ENCODE measurements at regions not wholly inside any gene's neighbourhood (a gene's known extent, or its start where the extent isn't known, plus 50 kb on each side); places are given as distances from the start of the nearest gene placed in this dataset.

DNA sequence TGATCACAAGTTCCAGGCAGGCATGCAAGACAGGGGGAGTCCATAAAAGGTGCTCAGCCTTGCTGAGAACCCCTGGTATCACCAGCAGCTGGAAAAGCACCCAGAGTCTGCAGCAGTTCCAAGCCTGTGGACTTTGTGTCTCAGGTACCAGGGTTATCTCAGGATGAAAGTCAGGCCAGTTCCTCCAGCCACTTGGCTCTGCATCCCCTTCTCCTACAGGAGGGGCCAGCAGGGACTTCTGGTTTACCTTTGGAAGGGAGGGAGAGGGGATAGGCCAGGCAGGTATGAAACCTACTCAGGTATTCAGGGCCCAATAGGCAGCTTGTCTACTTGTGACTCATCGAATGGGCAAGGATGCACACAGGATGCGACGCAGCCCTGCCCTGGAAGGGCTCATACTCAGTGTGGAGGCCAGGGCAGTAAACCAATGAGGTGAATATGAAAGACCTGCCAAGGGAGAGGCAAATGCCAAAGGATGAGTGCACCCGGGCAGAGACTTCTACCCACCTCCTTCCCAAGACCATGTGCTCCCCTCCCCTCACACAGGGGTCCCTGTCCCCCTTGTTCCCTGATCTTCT lies 148.2 kb downstream of the SLC38A6 start:
- no peak for DNase-seq

DNA sequence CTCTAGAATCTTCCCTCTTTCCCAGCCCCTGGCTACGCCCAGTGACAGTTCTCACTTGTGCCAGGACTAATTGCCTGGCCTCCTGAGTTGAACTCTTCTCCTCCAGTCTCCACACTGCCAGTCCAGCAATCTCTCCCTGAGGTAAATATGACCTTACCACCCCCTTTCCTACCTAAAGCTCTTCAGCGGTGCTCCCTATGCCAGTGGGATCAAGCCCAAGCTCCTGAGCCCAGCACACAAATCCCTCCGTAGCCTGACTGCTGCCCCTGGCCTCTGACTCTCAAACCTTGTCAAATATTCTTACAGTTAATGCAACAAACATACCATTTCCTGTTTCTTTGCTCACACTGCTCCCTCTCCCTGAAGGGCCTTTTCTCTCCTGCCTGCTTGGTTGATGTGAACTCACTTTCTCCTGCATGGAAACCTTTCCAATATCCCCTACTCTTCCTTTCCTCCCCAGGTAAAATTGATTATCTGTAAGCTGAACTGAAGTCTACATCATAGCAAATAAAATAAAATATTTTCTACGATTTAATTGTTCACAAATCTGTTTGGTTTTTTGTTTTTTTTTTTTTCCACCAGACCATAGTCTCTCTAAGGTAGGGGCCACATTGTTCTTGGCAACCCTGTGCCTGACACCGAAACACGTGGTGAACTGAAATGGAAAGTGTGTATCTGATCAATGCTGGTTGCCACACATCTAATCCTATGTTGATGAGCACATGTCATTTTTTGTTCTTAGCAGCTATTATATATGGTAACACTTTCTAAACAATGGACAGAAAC lies 147.5 kb downstream of the SLC38A6 start:
- no peak for DNase-seq

DNA sequence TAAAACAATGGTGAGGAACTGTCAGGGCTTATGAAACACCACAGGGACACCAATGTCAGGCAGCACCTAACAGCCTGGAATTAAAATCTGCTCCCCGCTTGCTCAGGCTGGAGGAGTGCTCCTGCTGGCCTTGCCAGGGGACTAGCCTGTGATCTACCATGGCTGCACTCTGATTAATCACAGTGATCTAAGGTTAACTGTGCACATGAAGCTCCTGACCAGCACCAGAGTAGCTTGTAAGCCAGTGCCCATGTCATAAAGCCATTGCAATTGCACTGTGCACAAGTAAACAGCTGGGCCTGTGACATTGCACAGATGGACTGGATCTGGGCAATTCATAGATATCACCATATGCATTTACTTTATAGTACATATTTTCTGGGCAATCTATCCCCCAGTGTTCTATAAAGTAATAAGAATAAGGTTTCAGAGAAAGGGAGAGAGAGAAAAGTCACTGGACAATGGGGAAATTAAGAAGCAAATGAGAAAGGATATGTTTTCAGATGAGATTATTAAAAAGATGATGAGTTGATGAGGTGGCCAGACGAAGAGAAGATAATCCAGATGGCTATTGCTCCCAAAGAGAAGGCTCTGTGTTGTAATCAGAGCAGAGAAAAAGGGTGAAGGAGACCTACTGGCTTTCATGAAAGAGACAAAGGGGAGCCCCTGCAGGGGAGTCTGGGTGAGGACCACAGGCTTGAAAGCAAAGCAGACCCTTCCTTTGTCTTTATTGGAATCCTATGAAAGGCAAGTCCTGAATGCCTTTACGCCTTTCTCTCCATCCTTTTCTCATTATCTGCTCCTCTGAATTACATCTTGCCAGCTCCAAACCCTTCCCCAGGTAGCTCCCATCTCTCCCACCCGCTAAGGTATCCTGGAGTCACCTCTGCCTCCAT lies 145.8 kb downstream of the SLC38A6 start:
- DNase-seq = no peak

DNA sequence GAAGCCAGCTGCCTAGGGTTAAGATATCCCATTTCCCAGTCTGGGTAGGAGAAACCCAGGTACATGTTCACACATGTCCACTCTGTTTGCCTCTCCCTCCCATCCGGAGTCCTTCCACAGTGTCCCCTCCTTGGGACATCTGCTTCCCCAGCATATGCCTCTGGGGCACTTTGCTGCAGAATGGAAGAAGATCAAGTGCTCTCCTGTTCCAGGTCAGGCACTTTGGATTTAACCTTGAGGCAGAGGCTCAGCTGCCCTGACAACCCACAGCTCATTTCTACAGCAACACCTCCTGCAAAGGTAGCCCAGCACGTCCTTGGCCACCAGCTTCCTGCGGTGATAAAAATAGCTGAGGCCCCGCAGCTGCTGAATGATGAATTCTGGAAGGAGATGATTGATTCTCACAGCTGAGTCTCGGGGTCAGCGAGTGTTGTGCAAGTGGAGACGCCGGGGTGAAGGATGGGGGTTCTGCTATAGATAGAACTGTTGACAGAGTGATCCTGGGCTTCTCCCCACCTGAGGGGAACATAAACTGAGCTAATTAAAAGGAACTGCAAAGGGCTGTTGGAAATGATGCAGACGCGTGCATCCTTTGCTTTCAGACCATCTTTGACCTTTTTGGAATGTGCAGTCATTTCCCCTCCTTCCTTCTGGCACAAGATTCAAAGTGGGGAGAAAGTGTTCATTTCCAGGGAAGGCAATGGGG lies 145.0 kb downstream of the SLC38A6 start:
- no peak for DNase-seq

DNA sequence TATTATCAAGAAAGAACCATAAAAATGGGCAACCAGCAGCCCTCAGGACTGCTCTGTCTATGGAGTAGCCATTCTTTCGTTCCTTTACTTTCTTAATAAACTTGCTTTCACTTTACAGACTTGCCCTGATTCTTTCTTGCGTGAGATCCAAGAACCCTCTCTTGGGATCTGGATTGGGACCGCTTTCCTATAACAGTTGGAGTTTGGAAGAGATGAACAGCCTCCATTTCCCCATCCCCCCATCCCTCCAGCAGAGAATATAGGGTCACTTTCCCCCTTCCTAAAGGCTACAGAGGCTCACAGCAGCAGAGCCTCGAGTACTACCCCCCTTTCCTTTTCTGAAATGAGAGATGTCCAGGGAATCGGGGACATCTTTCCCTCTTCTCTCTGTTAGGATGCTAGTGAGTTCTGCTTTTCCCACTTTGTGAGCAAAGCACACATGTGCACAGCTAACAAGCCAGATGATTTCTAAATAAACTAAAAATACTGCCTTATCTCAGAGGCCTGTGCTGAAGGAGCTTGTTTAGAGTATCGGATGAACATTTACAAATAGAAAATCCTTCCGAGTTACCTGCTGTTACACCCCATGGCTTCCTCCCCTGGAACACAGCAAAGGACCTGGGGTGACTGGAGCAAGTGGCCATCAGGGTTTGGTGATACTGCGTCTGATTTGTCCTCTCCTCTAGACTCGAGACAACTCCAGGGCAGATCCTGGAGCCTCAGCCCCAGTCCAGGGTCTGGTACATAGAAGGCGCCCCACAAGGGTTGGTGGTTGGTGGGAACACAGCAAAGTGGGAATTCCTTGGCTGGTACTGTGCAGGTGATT lies 144.2 kb downstream of the SLC38A6 start:
- DNase-seq = no peak

DNA sequence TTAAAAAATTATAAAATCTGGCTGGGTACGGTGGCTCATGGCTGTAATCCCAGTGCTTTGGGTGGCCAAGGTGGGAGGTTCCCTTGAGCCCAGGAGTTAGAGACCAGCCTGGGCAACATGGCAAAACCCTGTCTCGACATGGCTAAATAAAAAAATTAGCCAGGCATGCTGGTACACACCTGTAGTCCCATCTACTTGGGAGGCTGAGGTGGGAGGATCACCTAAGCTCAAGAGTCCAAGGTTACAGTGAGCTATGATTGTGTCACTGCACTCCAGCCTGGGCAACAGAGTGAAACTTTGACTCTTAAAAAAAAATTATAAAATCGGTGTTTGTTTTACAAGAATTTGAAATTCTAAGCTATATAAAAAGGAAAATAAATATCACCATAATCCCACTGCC lies 141.8 kb downstream of the SLC38A6 start:
- DNase-seq = no peak

DNA sequence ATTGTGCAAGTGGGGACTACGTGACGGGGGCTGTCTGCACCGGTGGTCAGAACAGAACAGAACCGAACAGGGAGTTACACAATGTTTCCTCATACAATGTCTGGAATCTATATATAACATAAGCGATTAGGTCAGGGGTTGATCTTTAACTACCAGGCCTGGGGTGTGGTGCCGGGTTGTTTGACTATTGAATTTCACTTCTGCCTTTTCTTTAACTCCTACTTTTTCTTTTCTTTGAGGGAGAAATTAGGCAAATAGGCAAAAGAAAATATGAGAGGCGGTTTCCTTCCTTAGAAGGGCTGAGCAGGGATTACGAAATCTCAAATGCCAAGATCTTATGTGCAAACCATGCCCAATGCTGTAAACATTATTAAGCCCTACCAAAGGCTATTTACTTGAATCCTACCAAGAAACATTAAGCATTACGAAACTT lies 140.3 kb downstream of the SLC38A6 start:
- no peak for DNase-seq

DNA sequence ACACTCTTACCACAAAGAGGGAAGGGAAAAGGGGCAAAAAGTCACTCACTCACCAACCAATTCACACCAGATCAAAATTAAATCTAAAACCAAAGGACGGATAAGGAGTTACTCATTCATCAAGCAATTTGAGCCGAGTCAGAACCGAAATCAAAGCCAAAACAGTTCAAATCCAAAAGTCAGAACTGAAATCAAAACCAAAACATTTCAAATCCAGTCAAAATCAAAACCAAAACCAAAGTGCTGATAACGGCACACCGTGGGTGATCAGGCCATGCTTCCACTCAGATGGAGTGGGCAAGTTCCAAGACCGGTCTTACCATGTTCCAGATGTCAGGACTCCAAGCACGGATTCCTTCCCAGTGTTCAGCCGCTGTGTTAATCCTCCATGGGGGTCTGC lies 139.5 kb downstream of the SLC38A6 start:
- DNase-seq = no peak

DNA sequence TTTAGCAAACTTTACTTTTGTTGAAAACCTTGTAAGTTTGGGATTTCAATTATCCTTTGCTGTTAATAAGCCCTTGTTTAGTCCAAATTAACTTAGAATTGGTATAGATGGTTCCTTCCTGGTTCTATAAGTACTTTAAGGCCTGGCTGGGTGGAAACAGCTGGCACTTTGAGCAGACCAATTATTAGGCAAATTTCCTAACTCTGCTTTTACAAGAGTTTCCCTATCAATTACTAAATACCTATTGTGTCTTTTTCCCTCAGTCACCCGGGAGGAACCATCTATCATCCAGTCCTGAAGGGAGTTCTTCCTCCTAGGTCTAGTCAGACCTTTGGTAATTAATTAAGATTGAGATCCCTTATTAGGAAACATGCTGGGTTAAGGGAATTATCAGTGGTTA lies 138.0 kb downstream of the SLC38A6 start:
- no peak for DNase-seq

DNA sequence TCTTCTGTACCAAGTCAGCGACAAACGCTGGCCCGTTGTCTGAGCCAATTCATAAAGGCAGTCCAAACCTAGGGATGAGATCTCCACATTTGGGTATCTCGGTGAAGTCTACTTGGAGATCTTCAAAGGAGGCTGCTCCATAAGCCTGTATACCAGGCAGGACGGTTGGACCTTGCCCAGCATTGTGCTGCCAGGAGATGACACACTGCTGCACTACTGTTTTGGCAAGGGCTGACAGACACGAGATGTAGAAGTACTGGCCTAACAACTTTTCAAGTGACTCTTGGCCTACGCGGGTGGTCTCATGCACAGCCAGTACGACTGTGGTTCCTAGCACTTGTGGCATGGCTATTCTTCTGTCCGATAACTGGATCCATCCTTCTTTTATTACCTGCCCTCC lies 135.3 kb downstream of the SLC38A6 start:
- DNase-seq = no peak

DNA sequence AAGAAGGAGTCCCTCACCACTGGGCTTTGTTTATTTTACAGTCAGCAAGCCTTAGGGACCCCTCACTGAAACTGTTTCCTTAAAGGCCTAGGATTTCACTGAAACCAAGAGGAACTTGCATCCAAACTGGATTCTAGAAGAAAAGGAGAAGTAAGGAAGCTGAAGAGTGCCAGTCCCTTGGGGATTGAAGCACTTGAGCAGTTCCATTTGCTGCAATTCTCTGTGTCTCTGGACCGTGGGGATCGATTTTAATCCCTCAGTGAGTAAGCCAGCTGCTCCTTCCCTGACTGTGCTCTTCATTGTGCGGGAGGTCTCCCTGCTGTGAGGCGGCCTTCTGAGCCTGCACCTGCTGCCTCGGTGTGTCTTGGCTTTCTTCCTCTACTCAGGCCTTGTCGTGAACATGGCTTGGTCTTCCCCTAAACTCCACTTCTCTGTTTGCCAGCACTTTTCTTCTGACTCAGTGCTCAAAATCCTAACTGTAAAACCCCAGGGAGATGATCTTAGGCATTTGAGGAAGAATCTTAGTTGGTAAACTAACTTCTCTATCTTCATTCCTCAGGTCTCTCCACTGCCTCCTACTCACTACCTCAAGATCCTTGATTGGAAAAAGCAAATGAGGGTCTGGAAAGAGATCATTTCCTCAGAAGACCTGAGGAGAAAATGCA lies 132.6 kb downstream of the SLC38A6 start:
- DNase-seq = no peak

DNA sequence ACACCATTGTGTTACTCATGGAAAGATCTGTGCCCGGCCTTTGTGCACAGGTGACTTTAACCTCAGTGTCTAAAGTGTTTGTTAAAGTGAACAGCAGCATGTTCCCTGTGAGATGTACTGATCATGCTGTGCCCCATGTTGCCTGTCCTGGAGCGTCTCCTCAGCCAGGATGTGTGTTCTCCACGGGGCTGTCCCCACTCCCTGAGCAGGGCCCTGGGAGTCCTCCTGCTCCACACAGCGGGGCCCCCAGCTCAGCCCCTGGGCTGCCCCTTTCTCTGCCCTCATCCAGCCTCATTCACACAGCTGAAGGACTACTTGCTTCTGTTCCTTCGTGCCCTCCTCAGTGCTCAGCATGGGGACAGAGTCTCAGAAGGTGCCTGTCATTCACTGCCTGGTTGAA lies 131.5 kb downstream of the SLC38A6 start:
- DNase-seq = no peak

DNA sequence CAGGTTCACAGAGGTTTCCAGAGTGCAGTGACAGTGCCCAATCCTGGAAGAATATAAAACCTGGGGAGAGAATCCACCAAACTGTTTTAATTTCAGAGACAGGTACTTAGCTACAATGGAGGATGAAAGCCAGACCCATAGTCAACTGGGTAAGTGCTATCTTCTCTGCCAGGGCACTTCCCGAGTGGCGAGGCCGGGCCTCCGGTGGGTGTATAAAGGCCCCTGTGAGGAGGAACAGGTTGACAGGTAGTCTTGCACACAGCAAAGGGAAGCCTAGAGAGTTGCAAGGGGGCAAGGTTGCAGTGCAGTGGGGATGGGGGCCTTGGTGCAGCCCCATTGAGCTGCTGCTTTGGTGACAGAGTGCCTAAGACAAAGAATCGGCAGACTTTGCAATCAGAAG lies 130.7 kb downstream of the SLC38A6 start:
- DNase-seq = no peak

DNA sequence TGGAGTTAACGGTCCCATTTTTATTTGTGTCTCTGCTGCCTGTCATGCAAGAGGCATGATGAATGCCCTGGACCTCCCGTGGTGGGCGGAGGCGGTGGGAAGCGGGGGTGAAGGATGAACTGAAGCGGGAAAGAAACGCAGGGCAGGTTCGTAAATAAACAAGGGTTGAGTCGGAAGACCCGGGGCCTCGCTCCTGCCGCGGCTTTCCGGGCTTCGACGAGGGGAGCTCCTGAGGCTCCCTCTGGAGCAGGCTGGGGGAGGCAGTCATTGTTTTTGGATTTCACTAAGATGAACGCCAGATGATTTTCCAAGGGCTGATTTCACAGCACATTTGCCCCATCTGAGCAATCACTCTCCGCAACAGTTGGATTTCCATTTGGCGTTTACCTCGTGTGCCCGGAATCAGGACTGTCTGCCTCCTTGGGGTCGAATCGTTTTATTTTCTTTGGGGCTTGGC lies 130.2 kb downstream of the SLC38A6 start:
- no peak for DNase-seq

DNA sequence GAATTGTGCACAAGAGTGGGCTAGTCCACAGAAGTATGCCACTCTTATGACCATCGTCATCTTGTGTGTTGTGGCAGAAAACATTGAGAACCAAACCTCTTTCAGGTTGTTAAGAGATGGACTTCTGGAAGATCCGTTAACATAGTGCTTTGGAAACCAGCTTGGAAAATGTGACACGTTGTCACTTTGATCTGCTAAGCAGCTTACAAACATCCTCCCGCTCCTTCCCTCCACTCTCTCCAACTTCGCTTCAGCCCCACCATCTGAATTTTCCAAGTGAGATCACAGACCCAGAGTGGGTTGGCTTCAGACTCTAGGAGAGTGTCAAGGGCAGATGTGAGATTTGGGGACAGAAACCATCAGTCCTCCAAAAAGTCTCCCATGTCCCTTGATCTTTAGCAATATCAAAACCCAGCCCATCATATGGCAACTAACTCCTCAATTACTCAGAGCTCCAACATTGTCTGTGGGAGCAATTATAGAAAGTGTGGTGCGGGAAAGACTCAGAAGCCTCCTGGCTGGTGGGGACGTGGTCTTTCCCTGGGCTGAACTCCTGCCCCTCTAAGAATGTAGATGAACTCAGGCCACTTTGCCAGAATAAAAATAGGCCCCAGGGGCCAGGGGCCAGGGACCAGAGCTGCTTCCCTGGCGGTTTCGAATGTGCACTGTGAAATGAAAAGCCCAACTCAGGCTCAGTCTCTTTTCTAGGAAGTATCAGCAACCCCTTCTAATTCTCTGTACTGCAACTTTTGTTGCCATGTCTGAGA lies 129.5 kb downstream of the SLC38A6 start:
- no peak for DNase-seq

DNA sequence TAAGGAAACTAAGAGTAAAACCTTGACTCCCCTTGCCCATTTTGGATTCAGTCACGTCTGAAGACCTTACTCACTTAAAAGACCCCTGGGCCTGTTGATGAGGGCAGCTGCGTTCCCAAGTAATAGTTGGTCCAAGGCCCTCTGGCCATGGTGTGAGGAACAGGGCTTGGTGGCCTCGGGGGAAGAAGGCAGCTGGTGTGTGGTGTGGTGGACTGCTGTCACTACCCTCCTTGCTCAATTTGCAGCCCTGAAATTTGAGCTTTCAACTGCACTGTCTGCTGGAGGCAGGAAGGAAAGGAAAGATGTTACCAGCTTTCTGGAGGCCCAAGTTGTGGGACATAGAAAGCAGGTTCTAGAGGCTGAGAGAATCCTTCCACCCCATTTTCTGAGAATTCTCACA lies 128.2 kb downstream of the SLC38A6 start:
- DNase-seq = no peak

DNA sequence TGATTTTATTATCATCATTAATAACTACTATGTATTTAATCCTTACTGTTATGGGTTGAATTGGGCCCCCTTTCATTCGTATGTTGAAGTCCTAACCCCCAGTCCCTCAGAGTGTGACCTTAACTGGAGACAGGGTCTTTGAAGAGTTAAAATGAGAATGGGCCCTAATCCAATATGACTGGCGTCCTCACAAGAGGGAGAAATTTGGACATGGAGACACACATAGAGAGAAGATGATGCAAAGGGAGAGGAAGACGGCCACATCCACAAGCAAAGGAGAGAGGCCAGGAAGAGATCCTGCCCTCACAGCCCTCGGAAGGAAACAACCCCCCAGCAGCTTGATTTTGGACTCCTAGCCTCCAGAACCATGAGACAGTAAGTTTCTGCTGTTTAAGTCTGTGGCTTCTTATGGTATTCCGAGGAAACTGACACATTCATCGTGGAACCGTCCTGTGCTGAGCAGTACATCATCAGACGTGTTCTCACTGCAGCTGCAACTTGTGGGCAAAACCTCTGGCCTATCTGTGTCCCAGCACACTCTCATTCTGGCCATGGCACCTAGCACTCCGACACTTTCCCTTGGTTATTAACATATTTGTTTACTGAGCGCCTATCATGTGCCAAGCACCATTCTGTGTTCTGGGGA lies 127.6 kb downstream of the SLC38A6 start:
- DNase-seq = no peak

DNA sequence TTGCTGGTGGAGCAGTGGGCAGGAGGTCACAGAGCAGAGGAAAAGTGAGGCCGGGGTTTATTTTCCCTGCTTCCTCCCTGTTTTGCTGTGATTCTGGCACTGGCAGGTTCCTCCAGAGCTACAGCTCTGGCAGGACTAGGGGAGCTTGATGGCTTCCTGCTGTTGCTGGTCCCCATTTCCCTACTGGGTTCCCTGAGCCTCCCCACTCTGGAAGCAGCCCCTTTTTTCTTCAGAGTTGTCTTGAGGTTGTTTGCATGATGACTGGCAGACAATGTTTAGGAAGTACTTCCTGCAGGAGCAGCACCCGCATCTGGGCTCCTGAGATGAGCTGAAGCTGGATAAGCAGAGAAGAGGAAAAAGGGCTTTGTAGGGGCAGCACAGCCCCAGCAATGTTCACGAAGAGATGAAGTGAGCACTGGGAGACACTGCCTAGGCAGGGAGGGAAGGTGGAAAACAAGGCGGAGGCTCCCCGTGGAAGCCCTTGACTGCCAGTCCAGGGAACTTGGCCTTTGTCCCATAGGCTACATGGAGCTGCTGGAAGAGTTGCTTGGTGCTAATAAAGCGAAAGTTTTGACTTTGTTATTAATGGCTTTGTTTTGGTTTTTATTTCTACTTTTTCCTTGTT lies 126.9 kb downstream of the SLC38A6 start:
- no peak for DNase-seq

DNA sequence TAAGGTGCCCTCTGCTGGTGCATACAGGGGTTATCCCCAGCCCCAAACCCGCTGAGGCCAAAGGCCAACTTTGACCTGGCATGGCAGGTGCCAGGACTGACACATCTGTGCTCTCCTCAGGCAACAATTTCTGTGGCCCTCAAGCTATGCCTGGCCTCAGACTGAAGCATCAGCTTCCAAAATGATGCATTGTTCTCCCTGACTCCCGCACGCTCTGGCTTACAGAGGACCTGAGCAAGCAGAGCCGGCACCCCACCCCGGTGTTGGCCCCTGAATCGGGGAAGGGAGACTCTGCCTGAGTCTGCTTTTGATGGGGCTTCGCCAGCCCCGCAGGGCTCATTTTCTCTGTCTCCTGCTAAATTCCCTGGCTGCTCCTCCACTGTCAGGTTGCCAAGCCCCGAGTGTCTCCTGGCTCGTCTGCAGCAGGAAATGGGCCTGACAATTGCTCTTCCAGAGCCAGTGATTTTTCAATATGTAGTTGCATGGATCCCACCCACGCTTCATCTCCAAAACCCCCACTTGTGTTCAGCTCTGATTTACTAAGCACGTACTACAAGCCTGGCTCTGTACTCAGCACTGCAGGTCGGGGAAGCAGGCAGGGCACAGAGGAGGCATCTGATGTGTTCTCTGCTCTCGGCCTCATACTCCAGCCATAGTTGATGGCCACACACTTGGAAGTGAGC lies 126.1 kb downstream of the SLC38A6 start:
- DNase-seq = no peak

Measured in stimulated activated naive CD4-positive, alpha-beta T cell (primary cell).